Right lobe of liver (tissue), 4 donors: ENCODE measurements at regions not wholly inside any gene's neighbourhood (a gene's known extent, or its start where the extent isn't known, plus 50 kb on each side); places are given as distances from the start of the nearest gene placed in this dataset.

Experiments used
- CTCF ChIP-seq, 4 donors: fragments of 200-600 bp in 3 of 4; fragments of 450-650 bp in 1 of 4; IDR thresholded peaks; one replicate each; pipeline versions ENCODE4 v1.5.1 to v1.8.0; 2016 to 2022; ENCODE audit warnings: antibody characterized with exemption in 4 of 4, mild to moderate bottlenecking in 2 of 4
- POLR2A ChIP-seq: fragments of 450-650 bp; IDR thresholded peaks from one replicate; pipeline ENCODE4 v1.6.1; 2017; ENCODE audit warnings: antibody characterized with exemption, mild to moderate bottlenecking
- donor health status: DM: no; HTN: no; CAD: no.
- donor health status: DM: no; HTN: no; CAD: no.
- donor health status: DM: no; HTN: yes; CAD: no.

- TF ChIP-seq POLR2A (no peak), CTCF (IDR thresholded peaks at IDR 0.05) (no peak)
These were observed 1104.4 kb upstream of the SEMA6A start for GRCh38 chr5:117679046-117679445.
